ENCODE measurements at regions not wholly inside any gene's neighbourhood (a gene's known extent, or its start where the extent isn't known, plus 50 kb on each side); places are given as distances from the start of the nearest gene placed in this dataset.

DNA sequence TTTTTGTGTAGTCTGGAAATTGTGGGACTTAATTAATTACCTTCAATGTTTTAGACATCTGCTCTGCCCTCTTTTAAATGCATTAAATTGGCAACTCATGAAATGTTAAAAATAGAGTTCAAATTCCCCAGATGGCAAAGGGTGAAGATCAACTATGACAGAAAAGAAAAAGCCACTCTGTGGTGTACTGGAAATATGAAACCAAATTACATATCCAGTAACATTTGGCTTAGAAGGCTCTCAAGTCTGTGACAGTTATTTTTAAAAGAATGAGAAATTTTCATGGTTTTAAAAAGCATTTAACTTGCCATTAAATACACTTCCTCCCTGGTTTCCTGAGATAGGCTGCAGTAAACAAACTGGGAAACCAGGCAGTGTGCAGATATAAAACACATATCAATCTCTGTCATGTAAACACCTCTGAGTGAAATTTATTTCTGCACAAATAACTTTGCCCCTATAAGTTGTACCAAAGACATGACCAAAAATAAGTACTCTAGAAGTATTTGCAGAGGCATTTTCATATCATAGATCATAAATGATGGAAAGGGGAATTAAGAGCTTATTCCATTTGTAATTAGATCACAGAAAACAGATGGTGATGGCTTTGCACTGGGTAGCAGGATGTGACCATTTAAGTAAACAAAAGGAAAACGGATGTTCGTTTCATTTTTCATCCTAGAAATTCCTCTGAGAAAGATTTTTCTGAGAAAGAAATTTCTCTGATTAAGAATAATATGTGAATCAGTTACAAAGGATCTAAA is 360.1 kb downstream of the SAMD5 start:
- peak; percentile 34 for DNase-seq

DNA sequence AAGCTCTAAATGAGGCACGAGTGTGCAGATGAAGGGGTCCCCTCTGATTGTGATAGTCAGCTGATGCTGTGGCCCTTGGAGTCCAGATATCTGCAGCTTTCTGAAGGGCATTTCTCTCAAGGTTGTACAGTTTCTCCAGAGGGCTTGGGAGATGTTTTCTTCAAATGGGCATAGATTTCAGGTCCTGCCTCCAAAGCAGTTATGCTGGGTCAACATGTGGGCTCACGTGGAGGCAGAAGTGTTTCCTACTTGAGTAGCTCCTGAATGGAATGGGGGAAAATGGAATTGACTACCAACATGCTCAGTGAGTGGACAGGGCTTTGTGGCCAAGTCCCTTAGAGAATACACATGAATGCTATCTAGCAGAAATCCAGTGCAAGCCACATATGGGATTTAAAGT is 360.7 kb downstream of the SAMD5 start:
- DNase-seq: peak; percentile 1

DNA sequence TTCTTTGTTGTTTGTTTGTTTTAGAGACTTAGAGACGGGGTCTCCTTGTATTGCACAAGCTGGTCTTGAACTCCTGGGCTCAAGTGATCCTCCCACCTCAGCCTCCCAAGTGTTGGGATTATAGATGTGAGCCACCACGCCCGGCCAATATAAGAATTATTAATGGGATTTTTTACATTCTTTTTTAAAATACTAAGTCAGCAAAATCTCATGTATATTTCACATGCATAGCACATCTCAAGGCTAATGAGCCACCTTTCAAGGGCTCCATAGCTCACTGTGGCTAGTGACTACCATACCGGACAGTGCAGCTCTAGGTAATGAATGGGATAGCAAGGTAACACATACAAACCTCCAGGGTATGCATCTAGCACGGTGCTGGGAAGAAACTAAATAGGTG is 361.4 kb downstream of the SAMD5 start:
- DNase-seq: no peak

DNA sequence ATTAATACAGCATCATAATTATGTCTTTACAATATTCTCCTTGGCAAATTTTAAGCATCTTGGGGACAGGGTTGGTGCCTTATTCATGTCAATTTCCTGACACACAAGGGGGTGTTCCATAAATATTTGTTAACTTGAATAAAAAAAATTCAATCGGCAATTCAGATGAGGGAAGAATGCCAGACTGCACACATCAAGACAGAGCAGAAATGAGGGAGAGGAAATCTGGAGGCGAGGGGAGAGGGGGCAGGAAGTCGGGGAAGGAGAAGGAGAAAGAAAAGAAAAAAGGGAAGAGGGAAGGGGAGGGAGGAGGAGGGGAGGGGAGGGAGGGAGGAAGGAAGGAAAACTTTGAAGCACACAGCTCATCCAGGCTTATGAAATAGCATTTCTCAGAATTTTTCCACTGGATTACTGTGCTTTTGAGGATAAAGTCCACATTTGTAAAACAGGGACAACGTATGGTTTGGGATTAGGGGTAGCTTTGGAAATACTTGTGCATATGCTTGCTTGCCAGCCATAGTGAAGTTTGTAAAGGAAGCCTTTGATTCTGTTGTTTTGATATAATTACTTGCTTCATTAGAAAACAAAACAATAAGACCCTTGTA is 362.1 kb downstream of the SAMD5 start:
- DNase-seq: no peak

DNA sequence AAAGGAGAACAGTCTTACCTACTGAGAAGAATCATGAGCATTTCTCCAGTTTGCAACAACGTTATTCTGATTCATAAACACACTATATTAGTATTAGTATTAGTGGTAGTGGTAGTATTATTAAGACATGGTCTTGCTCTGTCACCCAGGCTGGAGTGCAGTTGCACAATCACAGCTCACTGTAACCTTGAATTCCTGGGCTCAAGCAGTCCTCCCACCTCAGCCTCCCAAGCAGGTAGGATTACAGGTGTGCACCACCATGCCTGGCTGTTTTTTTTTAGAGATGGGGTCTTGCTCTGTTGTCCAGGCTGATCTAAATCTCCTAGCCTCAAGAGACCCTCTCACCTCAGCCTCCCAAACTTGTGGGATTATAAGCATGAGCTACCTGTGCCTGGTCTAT is 363.5 kb downstream of the SAMD5 start:
- DNase-seq: no peak

DNA sequence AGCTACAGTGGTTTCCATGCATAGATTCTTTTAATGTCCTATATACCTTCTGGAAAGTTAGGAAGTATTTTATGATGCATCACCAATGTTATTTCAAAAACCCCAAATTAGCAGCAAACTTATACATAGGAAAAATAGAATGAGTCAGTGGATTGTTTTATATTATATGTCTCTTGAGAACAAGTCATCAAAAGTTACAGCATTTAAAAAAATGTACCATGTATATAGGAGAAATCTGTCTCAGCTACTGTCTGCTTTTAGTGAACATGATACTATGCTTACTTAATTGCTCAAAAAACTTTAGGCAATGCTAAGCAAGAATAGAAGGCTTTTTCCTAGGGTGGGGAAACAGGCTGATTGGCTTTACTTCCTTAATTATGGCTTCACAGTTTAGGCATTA is 365.3 kb downstream of the SAMD5 start:
- no peak for DNase-seq

DNA sequence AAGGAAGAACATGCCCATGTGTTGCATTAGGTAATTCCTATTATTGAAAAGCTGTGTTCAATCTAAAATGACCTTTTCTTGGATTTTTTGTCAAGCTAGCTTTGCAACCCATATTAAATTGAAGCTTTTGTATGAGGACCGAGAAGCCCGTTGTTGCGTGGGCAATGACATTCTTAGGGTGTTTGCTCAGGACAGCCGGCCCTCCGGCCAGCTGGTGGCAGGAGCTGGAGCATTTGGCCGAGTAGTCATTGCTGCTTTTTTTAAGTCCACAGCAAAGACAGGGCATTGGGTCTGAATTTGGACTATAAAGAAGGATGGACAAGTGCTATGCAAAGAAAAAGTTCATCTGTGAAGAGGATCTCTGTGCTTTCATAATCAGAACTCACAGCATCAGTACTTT is 365.8 kb downstream of the SAMD5 start:
- no peak for DNase-seq

DNA sequence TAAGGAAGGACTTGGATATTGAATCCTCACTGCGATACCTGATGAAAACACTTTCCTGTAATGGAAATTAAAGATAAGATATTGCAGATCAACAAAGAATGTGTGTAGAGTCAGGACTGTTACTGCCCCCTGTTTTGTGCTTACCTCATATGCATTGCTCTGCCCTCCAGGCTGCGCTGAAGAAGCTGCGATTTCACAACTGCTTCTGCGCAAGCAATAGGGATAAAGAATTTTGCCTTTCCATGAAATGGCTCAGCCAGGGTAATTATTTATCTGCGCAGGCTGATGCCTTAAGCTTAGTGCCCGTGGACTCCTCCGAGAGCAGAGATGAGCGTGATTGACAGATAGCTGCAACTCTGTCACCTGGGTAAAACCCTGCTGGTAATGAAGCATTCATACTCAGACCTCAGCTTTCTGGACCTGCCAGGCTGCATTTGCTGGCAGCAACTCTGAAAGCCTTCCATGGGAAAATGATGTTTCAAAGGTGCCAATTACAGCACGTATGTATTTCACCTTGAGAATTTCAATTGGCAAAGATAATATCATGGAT is 370.6 kb downstream of the SAMD5 start:
- DNase-seq: no peak

- DNase-seq: no peak
Observed at GRCh38 chr6:147881432-147881831, 372.9 kb downstream of the SAMD5 start.

DNA sequence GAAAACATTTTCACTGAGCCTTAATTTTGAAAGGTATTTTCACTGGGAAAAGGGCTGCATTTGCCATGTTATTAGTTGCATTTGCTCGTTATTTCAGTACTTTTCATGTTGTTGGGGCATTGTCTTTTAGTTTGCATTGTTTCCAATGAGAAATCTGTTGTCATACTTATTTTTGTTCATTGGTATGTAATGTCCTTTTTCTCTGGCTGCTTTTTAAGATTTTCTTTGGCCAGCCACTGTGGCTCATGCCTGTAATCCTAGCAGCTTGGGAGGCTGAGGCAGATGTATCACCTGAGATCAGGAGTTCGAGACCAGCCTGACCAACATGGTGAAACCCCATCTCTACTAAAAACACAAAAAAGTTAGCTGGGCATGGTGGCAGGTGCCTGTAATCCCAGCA is 379.9 kb downstream of the SAMD5 start:
- no peak for DNase-seq

DNA sequence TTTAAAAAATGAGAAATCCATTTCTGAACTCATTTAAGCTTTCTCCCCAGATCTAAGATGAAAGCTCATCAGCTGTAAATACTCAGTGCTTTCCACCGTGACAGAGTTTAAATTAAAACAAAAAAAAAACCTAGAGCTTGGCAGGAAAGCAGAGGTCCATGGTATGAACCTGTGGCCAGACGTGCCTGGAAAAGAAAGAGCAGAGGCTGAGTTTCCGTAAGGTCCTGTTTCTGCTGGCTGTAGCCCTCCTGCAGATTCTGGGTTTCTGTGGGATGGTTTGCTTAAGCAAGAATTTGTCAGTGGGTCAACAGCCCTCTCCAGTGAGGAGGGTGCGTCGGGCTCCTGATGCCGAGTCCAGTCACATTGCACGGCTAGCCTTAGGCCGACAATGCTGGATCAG is 383.2 kb downstream of the SAMD5 start:
- DNase-seq: no peak

DNA sequence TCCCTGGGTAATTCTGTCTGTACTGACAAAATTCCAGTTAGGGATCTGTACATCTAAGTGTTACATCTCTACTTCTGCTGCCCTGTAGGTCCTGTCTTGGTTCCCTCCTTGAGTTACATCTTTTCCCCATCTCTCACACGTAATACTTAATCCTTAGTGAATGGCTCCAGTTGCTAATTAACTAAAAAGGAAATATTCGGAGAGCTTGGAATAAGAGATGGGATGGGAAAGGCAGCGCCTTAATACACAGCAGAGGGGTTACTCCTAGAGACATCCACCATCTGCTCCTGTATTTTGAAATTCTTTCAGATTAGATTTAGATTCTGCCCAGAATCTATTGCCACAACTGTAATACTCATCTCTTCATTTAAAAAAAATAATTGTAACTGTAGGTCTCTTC is 384.0 kb downstream of the SAMD5 start:
- no peak for DNase-seq

DNA sequence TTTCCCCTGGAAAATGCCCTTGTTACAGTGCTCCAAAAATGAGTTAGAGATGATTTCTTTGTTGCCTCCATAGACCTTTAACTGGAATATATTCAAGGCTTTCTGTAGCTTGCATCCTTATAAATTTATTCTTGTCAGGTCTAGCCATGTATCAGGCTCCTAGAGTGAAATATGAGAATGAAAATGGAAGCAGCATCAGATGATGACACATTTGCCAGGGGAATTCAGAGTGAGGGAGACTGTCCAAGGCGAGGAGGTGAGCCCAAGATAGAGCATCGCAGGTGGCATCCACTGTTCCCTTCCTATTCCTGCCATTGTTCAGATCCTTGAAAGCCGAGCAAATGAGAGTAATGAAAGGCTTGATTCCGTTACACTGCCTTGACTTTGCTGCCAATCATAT is 386.8 kb downstream of the SAMD5 start:
- DNase-seq: no peak

GRCh38 chr6:147900247-147900830 is 391.8 kb downstream of the SAMD5 start:
- no peak for DNase-seq

DNA sequence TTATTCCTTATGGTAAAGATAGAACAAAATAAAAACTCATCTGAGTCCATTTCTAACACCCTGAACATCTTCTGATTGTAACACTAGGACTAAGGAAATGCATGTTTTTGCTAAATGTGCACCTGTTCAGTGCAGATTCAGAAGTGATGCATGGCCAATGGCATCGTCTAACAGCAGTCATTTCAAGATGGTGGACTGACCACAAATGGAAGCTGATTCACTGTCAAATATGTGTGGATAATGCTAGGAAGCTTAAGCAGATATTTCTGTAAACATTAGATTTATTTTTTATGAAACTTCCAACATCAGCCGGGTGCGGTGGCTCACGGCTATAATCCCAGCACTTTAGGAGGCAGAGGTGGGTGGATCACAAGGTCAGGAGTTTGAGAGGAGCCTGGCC is 394.8 kb downstream of the SAMD5 start:
- DNase-seq: no peak

GRCh38 chr6:147903931-147904330 is 395.4 kb downstream of the SAMD5 start:
- no peak for DNase-seq

- no peak for DNase-seq
Observed at GRCh38 chr6:147904416-147904815, 395.9 kb downstream of the SAMD5 start.

GRCh38 chr6:147905711-147906110 is 397.2 kb downstream of the SAMD5 start:
- no peak for DNase-seq

GRCh38 chr6:147906361-147906760 is 397.9 kb downstream of the SAMD5 start:
- no peak for DNase-seq

GRCh38 chr6:147909640-147910039 is 401.1 kb downstream of the SAMD5 start:
- DNase-seq: no peak

GRCh38 chr6:147910281-147910680 is 401.8 kb downstream of the SAMD5 start:
- no peak for DNase-seq

DNA sequence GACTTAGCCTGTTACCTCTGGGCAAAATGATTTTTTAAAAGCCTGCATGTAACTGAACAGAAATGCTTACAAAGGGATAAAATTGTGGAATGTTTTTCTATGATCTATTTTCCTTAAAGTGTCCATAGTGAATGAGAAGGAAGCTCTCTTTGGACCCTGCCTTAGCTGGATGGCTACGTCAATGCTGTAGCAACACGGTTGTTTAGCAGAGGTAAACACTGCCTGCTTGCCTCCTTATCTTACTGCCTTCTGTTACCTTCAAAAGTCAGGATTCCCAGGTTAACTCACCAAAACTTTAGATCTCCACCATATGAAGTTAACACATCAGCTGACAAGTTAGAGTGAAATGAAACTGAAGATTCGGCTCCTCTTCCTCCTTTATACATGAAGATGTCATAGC is 402.6 kb downstream of the SAMD5 start:
- no peak for DNase-seq

GRCh38 chr6:147911686-147912085 is 403.2 kb downstream of the SAMD5 start:
- no peak for DNase-seq

GRCh38 chr6:147922799-147923198 is 414.3 kb downstream of the SAMD5 start:
- DNase-seq: no peak

Measured in dermis blood vessel endothelial cell (primary cell).